ENCODE measurements at regions not wholly inside any gene's neighbourhood (a gene's known extent, or its start where the extent isn't known, plus 50 kb on each side); places are given as distances from the start of the nearest gene placed in this dataset.
A peak's percentile ranks its signal among the peaks of the same experiment; 100 is the strongest.
"Not testable (repeated sequence)": the region's sequence is repeated elsewhere in the genome, so short reads cannot be mapped to it uniquely, and the experiment has no call there.

- no peak for DNase-seq (ENCODE audit: low spot score)
Observed at GRCh38 chr2:188787658-188788240, 186.4 kb upstream of the COL3A1 start.

GRCh38 chr2:188788621-188789020 is 185.6 kb upstream of the COL3A1 start:
- DNase-seq (ENCODE audit: low spot score) = peak; percentile 59

GRCh38 chr2:188789951-188790350 is 184.2 kb upstream of the COL3A1 start:
- DNase-seq (ENCODE audit: low spot score) = no peak

- not testable (repeated sequence) for DNase-seq (ENCODE audit: low spot score)
Observed at GRCh38 chr2:188794453-188794852, 179.7 kb upstream of the COL3A1 start.

- DNase-seq (ENCODE audit: low spot score) = no peak
Observed at GRCh38 chr2:188795762-188796161, 178.4 kb upstream of the COL3A1 start.

- no peak for DNase-seq (ENCODE audit: low spot score)
Observed at GRCh38 chr2:188797371-188797770, 176.8 kb upstream of the COL3A1 start.

GRCh38 chr2:188798159-188798558 is 176.0 kb upstream of the COL3A1 start:
- DNase-seq (ENCODE audit: low spot score) = peak; percentile 75

GRCh38 chr2:188805219-188805618 is 169.0 kb upstream of the COL3A1 start:
- no peak for DNase-seq (ENCODE audit: low spot score)

- DNase-seq (ENCODE audit: low spot score) = no peak
Observed at GRCh38 chr2:188808947-188809355, 165.2 kb upstream of the COL3A1 start.

GRCh38 chr2:188810586-188810985 is 163.6 kb upstream of the COL3A1 start:
- DNase-seq (ENCODE audit: low spot score) = no peak

GRCh38 chr2:188811522-188811921 is 162.7 kb upstream of the COL3A1 start:
- DNase-seq (ENCODE audit: low spot score) = no peak

- DNase-seq (ENCODE audit: low spot score) = no peak
Observed at GRCh38 chr2:188813315-188813714, 160.9 kb upstream of the COL3A1 start.

GRCh38 chr2:188813857-188814256 is 160.3 kb upstream of the COL3A1 start:
- DNase-seq (ENCODE audit: low spot score) = no peak

GRCh38 chr2:188819011-188819410 is 155.2 kb upstream of the COL3A1 start:
- no peak for DNase-seq (ENCODE audit: low spot score)

- DNase-seq (ENCODE audit: low spot score) = no peak
Observed at GRCh38 chr2:188819792-188820191, 154.4 kb upstream of the COL3A1 start.

GRCh38 chr2:188820576-188820975 is 153.6 kb upstream of the COL3A1 start:
- DNase-seq (ENCODE audit: low spot score) = no peak

- no peak for DNase-seq (ENCODE audit: low spot score)
Observed at GRCh38 chr2:188824125-188824524, 150.0 kb upstream of the COL3A1 start.

GRCh38 chr2:188833331-188833730 is 140.8 kb upstream of the COL3A1 start:
- DNase-seq (ENCODE audit: low spot score) = no peak

GRCh38 chr2:188833799-188834198 is 140.4 kb upstream of the COL3A1 start:
- DNase-seq (ENCODE audit: low spot score) = no peak

- DNase-seq (ENCODE audit: low spot score) = no peak
Observed at GRCh38 chr2:188835006-188835405, 139.2 kb upstream of the COL3A1 start.

- DNase-seq (ENCODE audit: low spot score) = no peak
Observed at GRCh38 chr2:188835821-188836220, 138.4 kb upstream of the COL3A1 start.

- no peak for DNase-seq (ENCODE audit: low spot score)
Observed at GRCh38 chr2:188845692-188846091, 128.5 kb upstream of the COL3A1 start.

GRCh38 chr2:188848887-188849435 is 125.2 kb upstream of the COL3A1 start:
- no peak for DNase-seq (ENCODE audit: low spot score)

GRCh38 chr2:188850786-188851185 is 123.4 kb upstream of the COL3A1 start:
- DNase-seq (ENCODE audit: low spot score) = no peak
